Loucy (cell line): ENCODE measurements at regions not wholly inside any gene's neighbourhood (a gene's known extent, or its start where the extent isn't known, plus 50 kb on each side); places are given as distances from the start of the nearest gene placed in this dataset.

Experiments used
- EZH2phosphoT487 ChIP-seq: fragments of 200-600 bp; IDR thresholded peaks from 2 replicates; pipeline ENCODE4 v1.6.1; 2018; ENCODE audit warnings: antibody characterized with exemption, mild to moderate bottlenecking, moderate library complexity, borderline replicate concordance
- TF ChIP-seq, protein P1 (sequence below): fragments of 200-600 bp; sonication (generic); conservative IDR thresholded peaks from 2 replicates; pipeline ENCODE4 v1.5.1; 2014; ENCODE audit warnings: mild to moderate bottlenecking, antibody characterized with exemption, low read length

DNA sequence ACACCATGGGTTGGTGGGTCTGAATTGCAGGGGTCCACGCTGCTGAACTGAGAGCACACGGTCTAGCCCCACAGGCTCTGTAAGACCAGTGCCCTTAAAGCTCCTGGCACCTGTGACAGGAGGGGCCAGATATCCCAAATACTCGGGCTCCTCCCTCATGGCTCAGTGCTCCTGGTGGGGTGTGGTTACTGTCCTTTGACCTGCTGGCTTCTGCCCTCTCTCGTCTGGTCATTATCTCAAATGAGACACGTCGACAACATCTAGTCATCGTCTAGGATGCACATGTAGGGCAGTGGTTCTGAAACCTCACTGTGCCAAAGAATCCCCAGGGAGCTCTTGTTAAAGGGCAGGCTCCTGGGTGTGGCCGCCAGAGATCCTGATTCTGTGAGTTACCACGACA lies 258.4 kb downstream of the LOXHD1 start:
- TF ChIP-seq, protein P1, sequence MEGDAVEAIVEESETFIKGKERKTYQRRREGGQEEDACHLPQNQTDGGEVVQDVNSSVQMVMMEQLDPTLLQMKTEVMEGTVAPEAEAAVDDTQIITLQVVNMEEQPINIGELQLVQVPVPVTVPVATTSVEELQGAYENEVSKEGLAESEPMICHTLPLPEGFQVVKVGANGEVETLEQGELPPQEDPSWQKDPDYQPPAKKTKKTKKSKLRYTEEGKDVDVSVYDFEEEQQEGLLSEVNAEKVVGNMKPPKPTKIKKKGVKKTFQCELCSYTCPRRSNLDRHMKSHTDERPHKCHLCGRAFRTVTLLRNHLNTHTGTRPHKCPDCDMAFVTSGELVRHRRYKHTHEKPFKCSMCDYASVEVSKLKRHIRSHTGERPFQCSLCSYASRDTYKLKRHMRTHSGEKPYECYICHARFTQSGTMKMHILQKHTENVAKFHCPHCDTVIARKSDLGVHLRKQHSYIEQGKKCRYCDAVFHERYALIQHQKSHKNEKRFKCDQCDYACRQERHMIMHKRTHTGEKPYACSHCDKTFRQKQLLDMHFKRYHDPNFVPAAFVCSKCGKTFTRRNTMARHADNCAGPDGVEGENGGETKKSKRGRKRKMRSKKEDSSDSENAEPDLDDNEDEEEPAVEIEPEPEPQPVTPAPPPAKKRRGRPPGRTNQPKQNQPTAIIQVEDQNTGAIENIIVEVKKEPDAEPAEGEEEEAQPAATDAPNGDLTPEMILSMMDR, result no peak
- TF ChIP-seq EZH2phosphoT487, result no peak
